ENCODE measurements at regions not wholly inside any gene's neighbourhood (a gene's known extent, or its start where the extent isn't known, plus 50 kb on each side); places are given as distances from the start of the nearest gene placed in this dataset.
A peak's percentile ranks its signal among the peaks of the same experiment; 100 is the strongest.

DNA sequence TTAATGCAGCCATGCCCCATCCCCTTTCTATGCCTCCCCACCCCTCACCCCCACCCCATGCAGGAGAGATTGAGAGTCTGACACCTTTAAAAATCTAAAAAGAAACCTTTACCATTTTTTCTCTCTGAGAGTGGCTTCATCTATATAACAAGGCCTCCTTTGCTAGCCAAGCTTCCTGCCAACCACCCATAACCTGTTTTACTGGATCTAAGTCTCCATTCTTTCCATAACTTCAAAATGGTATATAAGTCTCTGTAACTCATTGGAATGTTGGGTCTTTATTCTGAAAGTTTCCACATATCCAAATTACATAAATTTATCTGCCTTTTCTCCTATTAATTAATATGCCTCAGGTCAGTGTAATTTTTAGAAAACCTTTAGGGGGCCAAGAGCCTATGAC is 1174.0 kb downstream of the MAT2B start:
- H3K4me3 ChIP-seq (ENCODE audit: low read length) = no peak overlapping the region
- DNase-seq (ENCODE audit: low read depth) = peak; percentile 32
- TF ChIP-seq, protein P1, sequence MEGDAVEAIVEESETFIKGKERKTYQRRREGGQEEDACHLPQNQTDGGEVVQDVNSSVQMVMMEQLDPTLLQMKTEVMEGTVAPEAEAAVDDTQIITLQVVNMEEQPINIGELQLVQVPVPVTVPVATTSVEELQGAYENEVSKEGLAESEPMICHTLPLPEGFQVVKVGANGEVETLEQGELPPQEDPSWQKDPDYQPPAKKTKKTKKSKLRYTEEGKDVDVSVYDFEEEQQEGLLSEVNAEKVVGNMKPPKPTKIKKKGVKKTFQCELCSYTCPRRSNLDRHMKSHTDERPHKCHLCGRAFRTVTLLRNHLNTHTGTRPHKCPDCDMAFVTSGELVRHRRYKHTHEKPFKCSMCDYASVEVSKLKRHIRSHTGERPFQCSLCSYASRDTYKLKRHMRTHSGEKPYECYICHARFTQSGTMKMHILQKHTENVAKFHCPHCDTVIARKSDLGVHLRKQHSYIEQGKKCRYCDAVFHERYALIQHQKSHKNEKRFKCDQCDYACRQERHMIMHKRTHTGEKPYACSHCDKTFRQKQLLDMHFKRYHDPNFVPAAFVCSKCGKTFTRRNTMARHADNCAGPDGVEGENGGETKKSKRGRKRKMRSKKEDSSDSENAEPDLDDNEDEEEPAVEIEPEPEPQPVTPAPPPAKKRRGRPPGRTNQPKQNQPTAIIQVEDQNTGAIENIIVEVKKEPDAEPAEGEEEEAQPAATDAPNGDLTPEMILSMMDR (IDR thresholded peaks at IDR 0.05; ENCODE audit: insufficient read depth, low read depth, low read length, missing control alignments) = no peak

DNA sequence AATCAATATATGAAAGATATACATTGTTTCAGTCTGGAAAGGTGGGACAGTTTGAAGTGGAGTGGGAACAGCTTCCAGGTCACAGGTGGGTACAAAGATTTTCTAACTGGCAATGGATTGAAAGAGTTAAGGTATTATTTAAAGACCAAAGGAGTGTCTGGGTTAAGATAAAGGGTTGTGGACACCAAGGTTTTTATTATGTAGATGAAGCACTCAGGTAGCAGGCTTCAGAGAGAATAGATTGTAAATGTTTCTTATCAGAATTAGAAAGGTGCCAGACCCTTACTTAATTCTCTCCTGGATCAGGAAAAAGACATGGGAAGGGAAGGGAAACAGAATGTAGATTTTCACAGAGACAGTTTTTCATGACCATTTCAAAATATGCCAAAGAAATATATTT is 1174.8 kb downstream of the MAT2B start:
- TF ChIP-seq, protein P1 (IDR thresholded peaks at IDR 0.05; ENCODE audit: insufficient read depth, low read depth, low read length, missing control alignments) = no peak
- DNase-seq (ENCODE audit: low read depth) = no peak
- no peak overlapping the region for H3K4me3 ChIP-seq (ENCODE audit: low read length)

DNA sequence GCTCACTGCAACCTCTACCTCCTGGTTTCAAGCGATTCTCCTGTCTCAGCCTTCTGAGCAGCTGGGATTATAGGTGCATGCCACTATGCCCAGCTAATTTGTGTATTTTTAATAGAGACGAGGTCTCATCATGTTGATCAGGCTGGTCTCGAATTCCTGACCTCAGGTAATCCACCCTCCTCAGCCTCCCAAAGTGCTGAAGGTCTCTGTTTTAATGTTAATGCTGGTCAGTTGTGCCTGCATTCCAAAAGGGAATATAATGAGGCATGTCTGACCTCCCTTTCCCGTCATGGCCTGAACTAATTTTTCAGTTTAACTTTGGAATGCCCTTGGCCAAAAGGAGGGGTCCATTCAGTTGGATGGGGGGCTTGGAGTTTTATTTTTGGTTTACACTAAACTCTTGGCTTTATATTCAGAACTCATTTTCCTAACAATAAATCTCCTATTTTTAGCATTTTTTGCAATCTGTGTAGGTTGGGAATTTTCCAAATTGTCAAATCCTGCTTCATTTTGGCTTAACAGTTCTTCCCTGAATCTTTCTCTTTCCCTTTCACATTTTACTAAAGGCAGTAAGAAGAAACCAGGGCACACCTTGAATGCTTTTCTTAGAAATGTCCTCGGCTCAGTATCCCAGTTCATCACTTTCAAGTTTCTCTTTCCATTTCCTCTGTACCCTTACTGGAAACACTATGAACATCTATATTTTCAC is 1175.5 kb downstream of the MAT2B start:
- no peak for DNase-seq (ENCODE audit: low read depth)
- no peak overlapping the region for H3K4me3 ChIP-seq (ENCODE audit: low read length)
- TF ChIP-seq, protein P1 (IDR thresholded peaks at IDR 0.05; ENCODE audit: insufficient read depth, low read depth, low read length, missing control alignments) = no peak

DNA sequence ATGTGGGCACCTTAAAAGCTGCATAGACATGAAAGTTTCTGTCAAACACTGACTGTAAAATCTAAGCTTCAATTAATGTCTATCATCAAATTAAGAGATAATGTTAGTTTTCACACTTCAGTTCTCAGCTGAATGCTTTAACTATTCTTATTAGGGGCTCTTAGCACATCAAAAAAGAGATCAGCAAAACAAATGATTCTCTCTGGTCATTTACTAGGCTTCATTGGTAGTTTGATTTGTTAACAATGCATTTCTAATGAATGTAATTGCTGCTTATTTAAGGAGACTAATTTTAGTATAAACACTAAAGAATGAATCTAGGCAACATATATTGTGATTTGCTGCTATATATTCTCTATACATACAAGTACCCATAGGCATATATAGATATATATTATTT is 1182.0 kb downstream of the MAT2B start:
- TF ChIP-seq, protein P1 (IDR thresholded peaks at IDR 0.05; ENCODE audit: insufficient read depth, low read depth, low read length, missing control alignments) = no peak
- no peak for DNase-seq (ENCODE audit: low read depth)
- no peak overlapping the region for H3K4me3 ChIP-seq (ENCODE audit: low read length)

DNA sequence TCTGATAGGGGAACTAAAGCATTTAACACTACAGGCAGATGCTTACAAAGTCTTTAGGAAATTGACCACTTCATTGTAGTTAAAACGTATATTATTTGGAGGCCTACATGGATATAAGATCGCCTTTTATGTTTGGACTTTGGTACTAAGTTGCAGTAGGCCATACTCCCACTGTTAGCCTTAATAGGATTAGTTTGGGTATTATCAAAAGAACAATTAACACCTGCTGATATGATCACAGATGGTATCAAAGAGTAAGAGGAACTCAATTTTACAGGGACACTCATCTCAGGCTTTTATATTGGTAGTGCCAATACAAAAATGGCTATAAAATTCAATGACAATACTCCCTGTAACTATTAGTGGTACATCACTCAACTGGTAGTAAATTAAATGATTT is 1183.0 kb downstream of the MAT2B start:
- H3K4me3 ChIP-seq (ENCODE audit: low read length) = no peak overlapping the region
- DNase-seq (ENCODE audit: low read depth) = no peak
- TF ChIP-seq, protein P1 (IDR thresholded peaks at IDR 0.05; ENCODE audit: insufficient read depth, low read depth, low read length, missing control alignments) = no peak

DNA sequence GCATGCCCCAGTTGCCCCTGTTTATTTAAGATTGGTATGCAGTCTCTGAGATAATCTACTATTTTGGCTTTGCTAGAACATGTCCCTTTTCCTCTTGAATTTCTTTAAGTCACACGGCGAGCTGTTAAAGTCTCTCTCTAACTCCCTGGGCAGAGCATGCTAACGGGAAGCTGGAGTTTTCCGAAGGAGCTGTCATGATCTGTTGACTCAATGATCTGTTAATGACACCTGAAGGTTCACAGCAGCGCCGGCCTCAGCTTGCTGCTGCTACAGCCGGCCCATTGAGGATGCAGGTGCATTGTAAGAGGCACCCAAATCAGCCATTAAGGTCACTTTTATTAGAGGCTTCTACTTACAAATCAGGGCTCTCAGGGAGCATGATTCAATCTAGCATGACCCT is 1203.4 kb downstream of the MAT2B start:
- H3K4me3 ChIP-seq (ENCODE audit: low read length) = no peak overlapping the region
- TF ChIP-seq, protein P1 (IDR thresholded peaks at IDR 0.05; ENCODE audit: insufficient read depth, low read depth, low read length, missing control alignments) = no peak
- DNase-seq (ENCODE audit: low read depth) = peak; percentile 0

DNA sequence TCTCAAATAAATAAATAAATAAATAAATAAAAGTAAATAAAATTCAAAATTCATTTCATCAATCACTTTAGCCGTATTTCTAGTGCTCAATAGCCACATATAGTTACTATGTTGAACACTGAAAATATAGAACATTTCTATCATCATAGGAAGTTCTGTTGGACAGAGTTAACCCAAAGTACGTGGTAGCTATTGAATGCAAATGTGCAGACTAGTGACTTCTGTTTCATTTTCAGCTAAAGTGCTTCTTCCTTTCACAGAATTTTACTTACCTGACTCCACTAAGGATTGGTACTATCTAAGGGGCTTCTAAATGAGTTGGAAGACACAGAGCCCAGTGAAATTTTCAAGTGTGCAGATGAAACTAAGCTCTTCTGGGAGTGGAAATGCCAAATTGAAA is 1208.3 kb downstream of the MAT2B start:
- no peak overlapping the region for H3K4me3 ChIP-seq (ENCODE audit: low read length)

More for the DNA sequence above, 1208.3 kb downstream of the MAT2B start:
- no peak for DNase-seq (ENCODE audit: low read depth)
- TF ChIP-seq, protein P1 (IDR thresholded peaks at IDR 0.05; ENCODE audit: insufficient read depth, low read depth, low read length, missing control alignments) = no peak
